Effector CD4-positive, alpha-beta T cell (primary cell): ENCODE measurements at regions not wholly inside any gene's neighbourhood (a gene's known extent, or its start where the extent isn't known, plus 50 kb on each side); places are given as distances from the start of the nearest gene placed in this dataset.

Experiments
- DNase-seq: peaks from one replicate; pipeline ENCODE4 v3.0.0-alpha.2; 2020

- no peak for DNase-seq
These were observed 223.9 kb downstream of the PLPP3 start for GRCh38 chr1:56355422-56355821.

GRCh38 chr1:56345831-56346230 lies 233.5 kb downstream of the PLPP3 start:
- no peak for DNase-seq

GRCh38 chr1:56340977-56341376 lies 238.4 kb downstream of the PLPP3 start:
- DNase-seq = no peak

- DNase-seq = no peak
These were observed 239.4 kb downstream of the PLPP3 start for GRCh38 chr1:56339786-56340465.

GRCh38 chr1:56339093-56339492 lies 240.3 kb downstream of the PLPP3 start:
- no peak for DNase-seq

- DNase-seq = no peak
These were observed 242.4 kb downstream of the PLPP3 start for GRCh38 chr1:56336982-56337381.

GRCh38 chr1:56335394-56335793 lies 244.0 kb downstream of the PLPP3 start:
- no peak for DNase-seq

- DNase-seq = no peak
These were observed 245.3 kb downstream of the PLPP3 start for GRCh38 chr1:56334047-56334446.

- DNase-seq = no peak
These were observed 245.9 kb downstream of the PLPP3 start for GRCh38 chr1:56333461-56333860.

GRCh38 chr1:56331892-56332567 lies 247.3 kb downstream of the PLPP3 start:
- DNase-seq = no peak

- no peak for DNase-seq
These were observed 248.0 kb downstream of the PLPP3 start for GRCh38 chr1:56331207-56331891.

- no peak for DNase-seq
These were observed 248.9 kb downstream of the PLPP3 start for GRCh38 chr1:56330391-56331026.

- no peak for DNase-seq
These were observed 249.4 kb downstream of the PLPP3 start for GRCh38 chr1:56329970-56330369.

GRCh38 chr1:56327195-56327594 lies 252.2 kb downstream of the PLPP3 start:
- no peak for DNase-seq

- DNase-seq = no peak
These were observed 253.3 kb downstream of the PLPP3 start for GRCh38 chr1:56326056-56326455.

GRCh38 chr1:56324504-56324903 lies 254.9 kb downstream of the PLPP3 start:
- no peak for DNase-seq

- DNase-seq = no peak
These were observed 257.2 kb downstream of the PLPP3 start for GRCh38 chr1:56322211-56322610.

GRCh38 chr1:56321150-56321490 lies 258.2 kb downstream of the PLPP3 start:
- no peak for DNase-seq

GRCh38 chr1:56320464-56321149 lies 258.8 kb downstream of the PLPP3 start:
- no peak for DNase-seq

GRCh38 chr1:56317722-56318121 lies 261.6 kb downstream of the PLPP3 start:
- DNase-seq = no peak

- no peak for DNase-seq
These were observed 263.9 kb downstream of the PLPP3 start for GRCh38 chr1:56315293-56315942.

GRCh38 chr1:56313560-56313959 lies 265.8 kb downstream of the PLPP3 start:
- DNase-seq = no peak

- no peak for DNase-seq
These were observed 267.6 kb downstream of the PLPP3 start for GRCh38 chr1:56311766-56312165.
